ENCODE measurements at regions not wholly inside any gene's neighbourhood (a gene's known extent, or its start where the extent isn't known, plus 50 kb on each side); places are given as distances from the start of the nearest gene placed in this dataset.

DNA sequence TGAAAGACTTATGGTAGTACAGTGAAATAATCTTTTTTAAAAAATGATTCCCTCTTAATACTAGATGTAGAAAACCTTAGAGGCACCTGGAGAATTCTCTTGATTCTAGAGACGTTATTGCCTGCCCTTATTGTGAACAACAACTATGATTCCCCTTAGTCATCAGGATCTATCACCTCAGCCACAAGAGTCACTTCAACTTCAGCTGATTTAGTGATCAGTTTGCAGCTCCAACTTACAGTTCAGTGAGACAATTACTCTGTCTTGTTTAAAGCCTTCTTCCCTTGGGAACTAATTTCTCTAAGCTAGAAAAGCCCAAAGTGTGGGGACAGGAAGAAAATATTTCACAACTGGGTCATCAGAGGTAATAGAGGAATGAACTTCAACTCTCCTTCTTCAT lies 254.3 kb upstream of the SLITRK1 start:
- intact Hi-C loops (cut with micrococcal nuclease) = no loop called here
- BruUV-seq (replicated peaks) = no TSS peak
- Histone ChIP-seq H2AFZ (ENCODE audit: low read length) (no peak overlapping the region), H3F3A (ENCODE audit: low read length, unreplicated experiment) (no peaks in the 10 kb centered on the region), H3K9ac (ENCODE audit: low read length) (no peak overlapping the region), H3K27me3 (ENCODE audit: low read length) (no peaks in the 10 kb centered on the region), H3K9me3 (ENCODE audit: low read length) (no peaks in the 10 kb centered on the region), H3K4me2 (ENCODE audit: low read length) (no peak overlapping the region), H4K20me1 (ENCODE audit: low read length) (no peaks in the 10 kb centered on the region), H3K79me2 (ENCODE audit: low read length) (no peaks in the 10 kb centered on the region), H3K4me3 (ENCODE audit: low read length) (no peak overlapping the region), H3K36me3 (ENCODE audit: low read depth, low read length) (no peaks in the 10 kb centered on the region), H3K9me2 (replicated peaks; ENCODE audit: low read length) (no peaks in the 10 kb centered on the region), H3K4me1 (ENCODE audit: insufficient read depth, low read length) (no peaks in the 10 kb centered on the region), H3K27ac (ENCODE audit: low read length) (no peak overlapping the region)
- CTCF ChIA-PET = no interaction called here
- TF ChIP-seq EZH2phosphoT487 (IDR thresholded peaks at IDR 0.05; ENCODE audit: borderline replicate concordance, low read length) (no peak), EZH2 (IDR thresholded peaks at IDR 0.05; ENCODE audit: low read length, unreplicated experiment) (no peak)
- TF ChIP-seq, protein P1, sequence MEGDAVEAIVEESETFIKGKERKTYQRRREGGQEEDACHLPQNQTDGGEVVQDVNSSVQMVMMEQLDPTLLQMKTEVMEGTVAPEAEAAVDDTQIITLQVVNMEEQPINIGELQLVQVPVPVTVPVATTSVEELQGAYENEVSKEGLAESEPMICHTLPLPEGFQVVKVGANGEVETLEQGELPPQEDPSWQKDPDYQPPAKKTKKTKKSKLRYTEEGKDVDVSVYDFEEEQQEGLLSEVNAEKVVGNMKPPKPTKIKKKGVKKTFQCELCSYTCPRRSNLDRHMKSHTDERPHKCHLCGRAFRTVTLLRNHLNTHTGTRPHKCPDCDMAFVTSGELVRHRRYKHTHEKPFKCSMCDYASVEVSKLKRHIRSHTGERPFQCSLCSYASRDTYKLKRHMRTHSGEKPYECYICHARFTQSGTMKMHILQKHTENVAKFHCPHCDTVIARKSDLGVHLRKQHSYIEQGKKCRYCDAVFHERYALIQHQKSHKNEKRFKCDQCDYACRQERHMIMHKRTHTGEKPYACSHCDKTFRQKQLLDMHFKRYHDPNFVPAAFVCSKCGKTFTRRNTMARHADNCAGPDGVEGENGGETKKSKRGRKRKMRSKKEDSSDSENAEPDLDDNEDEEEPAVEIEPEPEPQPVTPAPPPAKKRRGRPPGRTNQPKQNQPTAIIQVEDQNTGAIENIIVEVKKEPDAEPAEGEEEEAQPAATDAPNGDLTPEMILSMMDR (conservative IDR thresholded peaks at IDR 0.05; ENCODE audit: low read depth, low read length) = no peak
- POLR2A ChIA-PET (ENCODE audit: unreplicated experiment) = no interaction called here
- ATAC-seq = no peak
- DNase-seq = no peak

DNA sequence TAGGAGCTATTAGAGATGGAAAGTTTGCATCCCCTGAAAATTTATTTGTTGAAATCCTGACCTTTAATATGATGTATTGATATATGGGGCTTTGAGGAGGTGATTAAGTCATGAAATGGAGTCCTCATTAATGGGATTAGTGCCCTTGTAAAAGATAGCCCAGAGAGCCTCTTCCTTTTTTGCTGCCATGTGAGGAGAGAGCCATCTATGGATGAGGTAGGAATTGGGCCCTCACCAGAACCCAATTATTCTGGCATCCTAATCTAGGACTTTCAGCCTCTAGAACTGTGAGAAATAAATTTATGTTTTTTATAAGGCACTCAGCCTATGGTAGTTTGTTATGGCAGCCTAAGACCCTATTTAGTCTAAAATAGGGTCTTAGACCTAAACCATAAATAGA lies 250.2 kb upstream of the SLITRK1 start:
- Histone ChIP-seq H3K4me3 (ENCODE audit: low read length) (no peak overlapping the region), H3K9me3 (ENCODE audit: low read length) (no peaks in the 10 kb centered on the region), H3K27ac (ENCODE audit: low read length) (no peak overlapping the region), H2AFZ (ENCODE audit: low read length) (no peak overlapping the region), H3K4me2 (ENCODE audit: low read length) (no peak overlapping the region), H3K4me1 (ENCODE audit: insufficient read depth, low read length) (0 out of 2 replicates have a peak, but pooled peaks cover 8% of the 10 kb centered on the region), H3K79me2 (ENCODE audit: low read length) (no peaks in the 10 kb centered on the region), H4K20me1 (ENCODE audit: low read length) (no peaks in the 10 kb centered on the region), H3K9me2 (replicated peaks; ENCODE audit: low read length) (no peaks in the 10 kb centered on the region), H3F3A (ENCODE audit: low read length, unreplicated experiment) (no peaks in the 10 kb centered on the region), H3K9ac (ENCODE audit: low read length) (no peak overlapping the region), H3K27me3 (ENCODE audit: low read length) (no peaks in the 10 kb centered on the region), H3K36me3 (ENCODE audit: low read depth, low read length) (no peaks in the 10 kb centered on the region)
- CTCF ChIA-PET = no interaction called here
- no TSS peak for BruUV-seq (replicated peaks)
- POLR2A ChIA-PET (ENCODE audit: unreplicated experiment) = no interaction called here
- DNase-seq (no peak), ATAC-seq (no peak)
- intact Hi-C loops (cut with micrococcal nuclease) = no loop called here
- TF ChIP-seq EZH2 (IDR thresholded peaks at IDR 0.05; ENCODE audit: low read length, unreplicated experiment) (no peak), EZH2phosphoT487 (IDR thresholded peaks at IDR 0.05; ENCODE audit: borderline replicate concordance, low read length) (no peak)
- TF ChIP-seq, protein P1 (conservative IDR thresholded peaks at IDR 0.05; ENCODE audit: low read depth, low read length) = no peak

DNA sequence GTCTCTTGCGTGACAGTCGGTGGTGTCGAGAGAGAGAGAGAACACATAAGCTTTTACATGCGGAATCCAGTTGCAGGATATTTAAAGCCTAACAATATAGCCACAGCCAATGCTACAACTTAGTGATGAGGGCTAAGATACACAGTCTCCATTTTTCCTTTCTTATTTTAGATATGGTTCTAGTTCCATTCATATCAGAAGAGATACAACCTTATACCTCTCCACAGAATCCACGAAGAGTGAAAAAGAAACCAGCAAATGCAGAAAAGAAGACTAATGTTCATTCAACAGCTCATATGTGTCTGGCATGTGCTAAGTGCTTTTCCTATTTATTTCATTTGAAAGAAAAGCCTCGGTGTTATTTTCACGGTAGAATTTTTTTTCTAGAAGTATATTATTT lies 249.0 kb upstream of the SLITRK1 start:
- ChIA-PET CTCF (no interaction called here), POLR2A (ENCODE audit: unreplicated experiment) (no interaction called here)
- TF ChIP-seq EZH2phosphoT487 (IDR thresholded peaks at IDR 0.05; ENCODE audit: borderline replicate concordance, low read length) (no peak), EZH2 (IDR thresholded peaks at IDR 0.05; ENCODE audit: low read length, unreplicated experiment) (no peak)
- TF ChIP-seq, protein P1 (conservative IDR thresholded peaks at IDR 0.05; ENCODE audit: low read depth, low read length) = no peak
- H3K9me3 ChIP-seq (ENCODE audit: low read length) = no peaks in the 10 kb centered on the region
- ATAC-seq = no peak
- no peaks in the 10 kb centered on the region for H3K36me3 ChIP-seq (ENCODE audit: low read depth, low read length)
- no peaks in the 10 kb centered on the region for H3F3A ChIP-seq (ENCODE audit: low read length, unreplicated experiment)
- H3K79me2 ChIP-seq (ENCODE audit: low read length) = no peaks in the 10 kb centered on the region
- no peak overlapping the region for H2AFZ ChIP-seq (ENCODE audit: low read length)
- H3K4me1 ChIP-seq (ENCODE audit: insufficient read depth, low read length) = 0 out of 2 replicates have a peak, but pooled peaks cover 8% of the 10 kb centered on the region
- H3K4me3 ChIP-seq (ENCODE audit: low read length) = no peak overlapping the region
- H4K20me1 ChIP-seq (ENCODE audit: low read length) = no peaks in the 10 kb centered on the region
- no peaks in the 10 kb centered on the region for H3K9me2 ChIP-seq (replicated peaks; ENCODE audit: low read length)
- no TSS peak for BruUV-seq (replicated peaks)
- no peak overlapping the region for H3K9ac ChIP-seq (ENCODE audit: low read length)
- H3K27me3 ChIP-seq (ENCODE audit: low read length) = no peaks in the 10 kb centered on the region
- DNase-seq = no peak
- 0 out of 2 replicates have a peak overlapping the region, but pooled peaks have one; percentile 7 for H3K27ac ChIP-seq (ENCODE audit: low read length)
- H3K4me2 ChIP-seq (ENCODE audit: low read length) = no peak overlapping the region
- intact Hi-C loops (cut with micrococcal nuclease) = no loop called here
